ENCODE measurements at regions not wholly inside any gene's neighbourhood (a gene's known extent, or its start where the extent isn't known, plus 50 kb on each side); places are given as distances from the start of the nearest gene placed in this dataset.

- TF ChIP-seq POLR2A (IDR thresholded peaks at IDR 0.05; ENCODE audit: low read depth, low read length) (no peak), EZH2 (IDR thresholded peaks at IDR 0.05; ENCODE audit: borderline replicate concordance, low read depth, low read length, severe bottlenecking) (no peak), CTCF (IDR thresholded peaks at IDR 0.05; ENCODE audit: extremely low read depth in 1 of 2, insufficient read depth in 1 of 2, low read depth in 1 of 2, low read length in 2 of 2) (no peak), JUN (IDR thresholded peaks at IDR 0.05; ENCODE audit: borderline replicate concordance, insufficient read depth, insufficient read length, low read depth) (no peak), POLR2AphosphoS5 (IDR thresholded peaks at IDR 0.05; ENCODE audit: insufficient read depth, low read depth, low read length) (no peak)
- TF ChIP-seq, protein P1, sequence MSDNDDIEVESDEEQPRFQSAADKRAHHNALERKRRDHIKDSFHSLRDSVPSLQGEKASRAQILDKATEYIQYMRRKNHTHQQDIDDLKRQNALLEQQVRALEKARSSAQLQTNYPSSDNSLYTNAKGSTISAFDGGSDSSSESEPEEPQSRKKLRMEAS (IDR thresholded peaks at IDR 0.05; ENCODE audit: insufficient read depth, insufficient read length) = no peak
These were observed 76.8 kb upstream of the ANKH start for GRCh38 chr5:14948383-14948782.

Measured in endothelial cell of umbilical vein (primary cell).